ENCODE measurements at regions not wholly inside any gene's neighbourhood (a gene's known extent, or its start where the extent isn't known, plus 50 kb on each side); places are given as distances from the start of the nearest gene placed in this dataset.

DNA sequence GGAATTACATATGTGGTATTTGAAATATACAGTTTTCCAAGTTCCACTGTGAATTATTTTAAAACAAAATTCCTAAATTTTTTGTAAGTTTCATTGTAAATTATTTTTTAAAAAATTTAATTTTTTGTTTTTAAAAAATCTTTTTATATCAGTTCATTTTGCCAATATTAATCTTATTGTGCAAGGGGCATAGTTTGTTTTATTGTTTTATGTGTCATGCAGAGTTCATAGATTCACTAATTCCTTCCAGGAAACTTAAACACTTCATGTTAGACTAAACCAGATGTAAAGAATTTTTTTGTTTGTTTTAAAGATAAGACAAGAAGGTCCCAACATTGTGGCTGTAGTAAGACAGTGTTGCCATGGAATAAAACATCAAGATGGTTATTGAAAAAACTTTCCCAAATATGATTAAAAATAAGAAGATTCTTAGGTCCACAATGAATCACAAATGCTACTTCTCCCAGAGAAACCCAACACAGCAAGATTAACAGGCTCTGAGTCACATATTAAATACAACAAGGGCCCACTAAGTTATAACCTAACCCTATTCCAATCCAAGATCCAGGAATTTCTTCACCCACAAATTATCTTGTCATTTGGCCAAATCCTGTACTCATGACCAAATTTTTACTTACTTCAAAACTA, 464.7 kb upstream of the IGFBP3 start:
- H3K27ac ChIP-seq (ENCODE audit: low read depth, low read length) = no peak overlapping the region

More for the DNA sequence above, 464.7 kb upstream of the IGFBP3 start:
- Histone ChIP-seq H3K9me2 (ENCODE audit: insufficient read depth) (0 out of 2 replicates have a peak, but pooled peaks cover 4% of the 10 kb centered on the region), H3K9me3 (ENCODE audit: control insufficient read depth in 1 of 2, insufficient read depth in 1 of 2, low read depth in 1 of 2, low read length in 2 of 2) (no peaks in the 10 kb centered on the region), H2AFZ (ENCODE audit: low read depth, low read length, poor library complexity, severe bottlenecking) (no peak overlapping the region), H4K20me1 (ENCODE audit: insufficient read depth) (no peaks in the 10 kb centered on the region), H3K4me2 (ENCODE audit: low read length) (no peak overlapping the region), H3K36me3 (ENCODE audit: control insufficient read depth in 1 of 2, insufficient read depth in 2 of 2, low read length in 2 of 2) (no peaks in the 10 kb centered on the region), H3K9ac (ENCODE audit: low read length) (no peak overlapping the region), H3K79me2 (ENCODE audit: insufficient read depth, low read length) (no peaks in the 10 kb centered on the region), H3K4me3 (replicated peaks in 1 of 2; ENCODE audit: low read depth in 1 of 2, low read length in 2 of 2) (no peak overlapping the region), H3K27me3 (ENCODE audit: insufficient read depth, low read length) (no peaks in the 10 kb centered on the region), H3K4me1 (ENCODE audit: control insufficient read depth in 1 of 2, insufficient read depth in 2 of 2, low read length in 2 of 2) (peaks cover 0 to 6% of the 10 kb centered on the region in 2 experiments; a peak in 1 of 4 replicates)
- DNase-seq (ENCODE audit: low read depth, low spot score) (no peak), ATAC-seq (no peak)
- BruUV-seq (replicated peaks) = no TSS peak
- POLR2A ChIA-PET = no interaction called here
- no peak for TF ChIP-seq FOSL1 (IDR thresholded peaks at IDR 0.05; ENCODE audit: low read depth)
- TF ChIP-seq POLR2A (IDR thresholded peaks at IDR 0.05; ENCODE audit: borderline replicate concordance, extremely low read depth, insufficient read depth, insufficient read length) = no peak
- TF ChIP-seq SP1 (IDR thresholded peaks at IDR 0.05; ENCODE audit: low read depth) = no peak
- TF ChIP-seq, protein P1, sequence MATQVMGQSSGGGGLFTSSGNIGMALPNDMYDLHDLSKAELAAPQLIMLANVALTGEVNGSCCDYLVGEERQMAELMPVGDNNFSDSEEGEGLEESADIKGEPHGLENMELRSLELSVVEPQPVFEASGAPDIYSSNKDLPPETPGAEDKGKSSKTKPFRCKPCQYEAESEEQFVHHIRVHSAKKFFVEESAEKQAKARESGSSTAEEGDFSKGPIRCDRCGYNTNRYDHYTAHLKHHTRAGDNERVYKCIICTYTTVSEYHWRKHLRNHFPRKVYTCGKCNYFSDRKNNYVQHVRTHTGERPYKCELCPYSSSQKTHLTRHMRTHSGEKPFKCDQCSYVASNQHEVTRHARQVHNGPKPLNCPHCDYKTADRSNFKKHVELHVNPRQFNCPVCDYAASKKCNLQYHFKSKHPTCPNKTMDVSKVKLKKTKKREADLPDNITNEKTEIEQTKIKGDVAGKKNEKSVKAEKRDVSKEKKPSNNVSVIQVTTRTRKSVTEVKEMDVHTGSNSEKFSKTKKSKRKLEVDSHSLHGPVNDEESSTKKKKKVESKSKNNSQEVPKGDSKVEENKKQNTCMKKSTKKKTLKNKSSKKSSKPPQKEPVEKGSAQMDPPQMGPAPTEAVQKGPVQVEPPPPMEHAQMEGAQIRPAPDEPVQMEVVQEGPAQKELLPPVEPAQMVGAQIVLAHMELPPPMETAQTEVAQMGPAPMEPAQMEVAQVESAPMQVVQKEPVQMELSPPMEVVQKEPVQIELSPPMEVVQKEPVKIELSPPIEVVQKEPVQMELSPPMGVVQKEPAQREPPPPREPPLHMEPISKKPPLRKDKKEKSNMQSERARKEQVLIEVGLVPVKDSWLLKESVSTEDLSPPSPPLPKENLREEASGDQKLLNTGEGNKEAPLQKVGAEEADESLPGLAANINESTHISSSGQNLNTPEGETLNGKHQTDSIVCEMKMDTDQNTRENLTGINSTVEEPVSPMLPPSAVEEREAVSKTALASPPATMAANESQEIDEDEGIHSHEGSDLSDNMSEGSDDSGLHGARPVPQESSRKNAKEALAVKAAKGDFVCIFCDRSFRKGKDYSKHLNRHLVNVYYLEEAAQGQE (IDR thresholded peaks at IDR 0.05; ENCODE audit: low read depth) = no peak
- TF ChIP-seq JUND (IDR thresholded peaks at IDR 0.05) = no peak
- TF ChIP-seq TCF7L2 (IDR thresholded peaks at IDR 0.05; ENCODE audit: borderline replicate concordance, extremely low read depth, insufficient read depth, insufficient read length) = no peak
- TF ChIP-seq EZH2 (IDR thresholded peaks at IDR 0.05) = no peak
- CTCF ChIA-PET = no interaction called here
- intact Hi-C loops (cut with micrococcal nuclease) = no loop called here
- RAD21 ChIA-PET (ENCODE audit: low non-redundant PET in 1 of 2, low total read pairs in 2 of 2, uncharacterized antibody in 2 of 2, unreplicated experiment in 2 of 2) = no interaction called here
